GM21390 (cell line): ENCODE measurements at regions not wholly inside any gene's neighbourhood (a gene's known extent, or its start where the extent isn't known, plus 50 kb on each side); places are given as distances from the start of the nearest gene placed in this dataset.

Experiments
- ATAC-seq: cut with Tn5 transposase; IDR thresholded peaks from one replicate; pipeline ENCODE4 v1.9.1; 2021; ENCODE audit not compliant: unreplicated experiment

DNA sequence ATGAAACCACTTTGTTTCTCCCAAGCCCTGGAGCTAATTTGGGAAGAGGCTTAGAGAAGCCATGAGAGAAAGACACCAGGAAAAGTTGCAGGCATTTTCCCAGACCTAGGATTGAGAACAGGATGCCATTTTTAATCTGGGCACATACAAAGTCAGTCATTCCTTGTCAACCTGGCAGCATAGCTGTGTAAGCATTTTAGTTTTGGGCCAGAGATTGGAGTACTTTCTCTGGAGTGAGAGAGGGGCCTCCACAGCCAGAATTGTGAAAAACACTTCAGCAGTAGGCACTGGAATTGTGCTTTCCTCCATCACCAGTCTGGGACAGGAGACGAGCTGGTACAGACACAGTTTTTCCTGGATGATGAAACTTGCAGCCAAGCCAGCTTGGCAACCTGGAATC lies 390.3 kb upstream of the DMAC1 start:
- no peak for ATAC-seq

DNA sequence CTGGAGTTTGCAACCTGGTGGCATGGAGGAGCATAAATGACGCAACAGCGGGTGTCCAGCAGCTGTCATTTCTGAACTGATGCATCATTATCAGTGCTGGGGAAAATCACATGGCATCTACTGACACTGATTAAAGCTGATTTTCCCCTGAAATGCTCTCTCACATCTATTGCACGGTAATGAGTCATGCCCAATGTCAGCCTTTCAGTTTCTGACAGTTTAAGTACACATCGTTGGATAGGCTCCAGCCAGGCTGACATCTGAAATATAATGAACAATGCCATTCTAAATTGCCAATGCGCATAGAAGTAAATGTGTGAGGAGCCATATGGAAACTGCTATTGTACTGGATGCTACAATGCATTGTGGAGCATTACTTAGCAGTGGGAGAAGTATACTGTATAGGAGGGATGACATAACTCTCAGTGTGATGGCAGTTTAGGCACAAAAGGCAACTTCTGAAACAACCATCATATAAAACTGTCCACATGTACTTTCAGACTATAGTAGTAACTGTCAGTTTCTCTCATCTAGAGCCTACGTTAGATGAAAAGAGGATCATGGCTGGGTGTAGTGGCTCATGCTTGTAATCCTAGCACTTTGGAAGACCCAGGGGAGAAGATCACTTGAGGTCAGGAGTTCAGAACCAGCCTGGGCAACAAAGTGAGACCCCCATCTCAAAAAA lies 389.3 kb upstream of the DMAC1 start:
- no peak for ATAC-seq

DNA sequence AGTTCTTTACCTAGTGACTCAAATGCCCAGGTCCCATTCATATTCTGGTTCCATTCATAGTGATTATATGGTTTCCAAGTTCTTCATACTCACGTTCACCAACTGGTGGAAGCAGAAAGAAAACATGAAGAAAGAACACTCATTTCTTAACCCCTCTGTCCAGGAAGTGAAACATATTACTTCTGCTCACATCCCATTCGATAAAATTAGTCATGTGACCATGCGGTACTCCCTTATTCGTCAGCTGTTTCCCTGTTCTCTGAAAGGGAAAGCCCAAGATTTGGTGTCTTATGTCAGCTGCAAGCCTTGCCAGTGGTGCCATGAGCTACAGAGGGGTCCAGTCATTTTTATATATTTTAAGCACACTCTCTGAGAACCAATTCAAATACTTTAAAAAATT lies 387.0 kb upstream of the DMAC1 start:
- ATAC-seq = peak; percentile 64

DNA sequence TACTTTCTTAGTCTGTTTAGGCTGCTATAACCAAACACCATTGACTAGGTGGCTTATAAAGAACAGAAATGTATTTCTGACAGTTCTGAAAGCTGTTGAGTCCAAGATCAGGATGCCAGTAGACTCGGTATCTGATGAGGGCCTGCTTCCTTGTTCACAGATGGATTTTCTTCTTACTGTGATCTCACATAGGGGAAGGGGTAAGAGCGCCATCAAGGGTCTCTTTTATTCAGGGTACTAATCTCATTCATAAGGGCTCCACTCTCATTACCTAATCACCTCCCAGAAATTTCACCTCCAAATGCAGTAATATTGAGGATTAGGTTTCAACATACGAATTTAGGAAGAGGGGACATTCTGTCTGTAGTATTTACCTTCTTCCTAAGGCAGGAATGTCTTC lies 384.0 kb upstream of the DMAC1 start:
- ATAC-seq = no peak

DNA sequence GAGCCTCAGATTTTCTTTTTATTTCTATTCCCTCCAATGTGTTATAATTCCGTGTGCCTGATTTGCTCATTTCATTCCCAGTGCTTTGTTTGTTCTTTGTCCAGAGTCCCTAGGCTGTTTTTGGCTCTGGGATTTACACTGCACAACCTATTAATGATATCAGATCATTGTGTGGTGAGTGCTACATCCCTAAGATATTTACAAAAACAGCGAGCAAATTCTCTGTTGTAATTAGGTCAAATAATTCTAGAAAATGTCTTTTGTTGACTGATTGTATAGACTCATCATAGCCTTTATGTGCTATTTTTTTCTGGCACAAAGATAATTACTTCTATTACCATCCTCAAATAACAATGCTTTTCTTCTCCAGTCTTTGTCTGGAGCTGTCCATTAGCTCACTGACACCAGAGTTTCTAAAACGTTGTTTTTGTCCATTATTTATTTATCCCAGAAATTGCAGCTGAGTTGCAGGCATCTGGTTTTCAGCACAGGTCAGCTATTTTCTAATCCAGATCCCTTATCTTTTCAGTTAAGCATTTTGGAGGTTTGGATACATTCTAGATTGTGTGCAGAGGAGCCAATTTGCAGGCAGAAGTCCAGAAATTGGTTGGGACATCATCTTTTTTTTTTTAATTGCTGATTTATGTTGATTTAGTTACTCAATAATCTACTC lies 379.9 kb upstream of the DMAC1 start:
- ATAC-seq = no peak

DNA sequence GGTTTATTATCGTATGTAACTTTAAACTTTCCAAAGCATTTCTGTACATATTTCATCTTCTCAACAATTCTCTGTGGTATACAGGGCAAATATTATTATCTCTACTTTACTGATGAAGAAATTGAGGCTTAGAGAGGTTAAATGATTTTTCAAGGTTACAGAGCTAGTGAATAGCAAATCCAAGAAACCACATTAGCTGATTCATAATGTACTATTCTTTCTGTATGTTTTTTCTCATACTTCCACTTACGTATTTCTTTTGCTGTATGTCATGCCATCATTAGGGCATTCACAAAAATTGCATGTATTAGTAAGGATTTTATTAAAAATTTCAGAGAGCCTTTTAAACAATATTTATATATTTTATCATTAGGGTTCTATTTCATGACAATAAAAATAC lies 372.4 kb upstream of the DMAC1 start:
- no peak for ATAC-seq

DNA sequence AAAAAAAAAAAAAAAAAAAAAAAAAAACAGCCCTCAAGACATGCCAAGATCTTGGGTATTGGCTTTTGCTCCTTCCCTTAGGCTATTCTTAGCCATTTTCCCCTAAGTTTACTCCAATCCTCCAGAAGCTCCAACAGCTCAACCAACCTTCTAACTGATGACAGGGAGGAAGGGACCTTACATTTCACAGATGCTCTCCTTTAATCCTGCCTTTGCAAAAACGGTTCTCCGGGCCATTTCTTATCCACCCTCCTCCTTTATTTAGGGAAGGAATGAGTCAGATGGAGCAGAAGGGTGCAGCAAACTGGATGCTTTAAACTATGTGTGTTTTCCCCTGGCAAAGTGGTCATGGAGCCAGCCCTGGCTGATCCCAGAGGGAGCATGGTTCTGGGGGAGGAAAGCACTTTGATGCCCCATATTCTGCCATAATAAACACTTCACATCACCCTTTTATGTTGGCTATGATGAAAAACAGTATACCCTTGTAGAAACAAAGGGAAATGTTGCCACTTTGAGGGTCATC lies 369.4 kb upstream of the DMAC1 start:
- ATAC-seq = no peak

DNA sequence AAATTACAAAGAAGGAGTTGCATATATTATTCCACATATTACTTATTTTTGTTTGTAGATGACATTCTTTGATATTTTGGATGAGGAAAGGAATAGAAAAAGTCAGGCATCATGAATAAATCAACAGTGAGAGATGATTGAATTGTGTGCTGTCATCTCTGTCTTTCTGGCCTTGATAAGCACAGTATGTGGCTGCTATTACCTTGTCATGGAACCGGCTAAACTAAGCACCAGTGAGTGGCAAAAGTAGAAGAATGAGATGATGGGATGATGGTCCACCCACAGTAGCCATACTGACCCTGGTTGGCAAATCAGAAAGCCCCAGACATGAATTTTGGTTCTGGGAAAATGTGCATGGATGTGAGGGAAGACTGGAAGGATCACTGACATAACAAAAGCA lies 361.2 kb upstream of the DMAC1 start:
- no peak for ATAC-seq

DNA sequence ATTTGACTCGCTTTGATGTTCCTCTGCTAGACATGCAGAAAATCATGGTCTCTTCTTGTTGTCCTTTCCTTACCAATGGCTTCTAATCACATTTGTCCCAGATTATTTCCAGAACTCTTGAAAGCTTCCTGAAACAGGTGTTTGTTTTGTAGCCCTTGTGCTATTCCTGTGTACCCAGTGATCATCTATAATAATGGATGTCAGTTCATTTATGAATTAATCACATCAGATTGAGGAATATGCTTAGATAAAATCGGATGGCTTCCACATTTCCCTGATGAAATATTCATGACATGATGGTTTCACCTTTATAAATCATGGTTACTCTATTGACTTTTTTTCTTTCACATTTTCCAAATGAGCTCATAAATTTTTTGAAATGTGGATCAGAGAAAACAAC lies 359.0 kb upstream of the DMAC1 start:
- no peak for ATAC-seq

DNA sequence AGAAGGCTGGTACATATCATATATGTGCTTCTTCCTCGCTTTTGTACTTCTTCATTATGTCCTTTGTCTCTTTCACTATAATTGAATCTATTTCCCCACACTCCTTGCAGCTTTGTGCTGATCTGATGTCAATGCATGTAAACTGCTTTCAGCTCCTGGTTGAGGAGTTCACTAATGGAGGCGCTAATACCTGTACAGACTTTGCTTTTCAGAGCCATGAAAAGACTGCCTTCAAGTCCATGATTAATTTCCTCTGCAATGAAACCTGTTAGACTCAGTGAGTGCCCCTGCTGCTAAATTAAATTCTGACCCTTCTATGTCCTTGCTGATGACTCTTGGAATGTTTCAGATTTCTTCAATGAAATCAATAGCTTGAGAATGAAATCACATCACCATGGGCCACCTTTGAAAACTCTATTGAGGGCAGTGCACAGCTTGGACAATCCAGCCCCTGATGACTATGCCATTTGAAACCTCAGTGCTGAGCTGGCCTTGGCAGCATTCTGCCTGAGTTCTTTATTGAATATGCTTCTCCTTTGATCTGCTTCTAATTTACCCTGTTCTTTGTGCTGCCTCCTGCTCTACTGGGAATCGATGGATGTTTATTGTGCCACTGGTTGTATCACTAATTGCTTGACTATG lies 358.2 kb upstream of the DMAC1 start:
- ATAC-seq = no peak

DNA sequence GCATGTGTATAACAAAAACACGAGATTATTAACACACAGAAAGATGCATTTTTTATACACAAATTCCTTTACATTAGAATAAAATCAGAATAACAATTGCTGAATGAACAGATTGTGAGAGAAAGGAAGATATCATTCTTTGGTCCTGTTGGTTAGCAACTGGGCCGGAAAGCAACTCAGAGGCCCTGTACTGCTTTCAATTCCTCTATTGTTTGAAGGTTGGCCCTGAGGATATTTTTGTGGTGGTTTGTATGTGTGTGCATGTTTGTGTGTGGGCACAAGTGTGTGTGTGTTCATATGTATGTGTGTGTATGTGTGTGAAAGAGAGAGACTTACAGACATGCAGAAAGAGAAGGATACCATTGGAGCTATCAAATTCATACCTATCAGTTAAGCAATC lies 356.8 kb upstream of the DMAC1 start:
- no peak for ATAC-seq

DNA sequence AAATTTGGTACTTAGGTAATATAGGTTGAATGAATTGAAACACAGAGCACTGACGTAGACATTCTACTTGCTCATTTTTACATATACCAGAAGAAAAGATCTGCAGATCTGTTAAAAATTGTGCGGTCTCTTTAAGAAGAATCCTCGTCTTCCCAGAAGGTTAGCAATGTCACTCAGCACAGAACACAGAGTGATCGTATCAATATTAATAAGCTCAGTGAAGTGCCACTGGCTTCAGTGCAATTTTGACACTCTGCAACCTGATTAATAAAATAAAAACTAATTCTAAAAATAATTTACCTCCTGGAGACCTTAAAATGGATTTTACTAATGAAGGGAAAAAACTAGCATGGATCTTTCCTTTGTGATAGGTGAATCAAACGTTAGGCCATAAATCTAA lies 356.1 kb upstream of the DMAC1 start:
- ATAC-seq = no peak

DNA sequence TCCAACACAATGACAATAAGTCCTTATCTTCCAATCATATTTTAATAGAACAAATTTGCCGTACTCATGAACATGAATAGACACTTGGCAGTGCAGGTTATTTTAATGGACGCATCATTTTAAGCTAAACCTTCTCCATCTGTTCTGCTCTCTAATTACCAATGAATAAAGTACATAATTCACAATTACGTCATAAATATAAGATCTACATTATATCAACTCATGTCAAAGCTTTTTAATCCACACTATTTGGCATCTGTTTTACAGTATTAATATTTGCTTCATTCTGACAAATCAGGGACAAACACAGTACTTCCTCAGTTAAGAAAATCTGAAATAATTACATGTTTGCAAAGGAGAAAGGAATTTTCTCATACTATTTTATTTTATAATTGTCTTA lies 344.1 kb upstream of the DMAC1 start:
- no peak for ATAC-seq

DNA sequence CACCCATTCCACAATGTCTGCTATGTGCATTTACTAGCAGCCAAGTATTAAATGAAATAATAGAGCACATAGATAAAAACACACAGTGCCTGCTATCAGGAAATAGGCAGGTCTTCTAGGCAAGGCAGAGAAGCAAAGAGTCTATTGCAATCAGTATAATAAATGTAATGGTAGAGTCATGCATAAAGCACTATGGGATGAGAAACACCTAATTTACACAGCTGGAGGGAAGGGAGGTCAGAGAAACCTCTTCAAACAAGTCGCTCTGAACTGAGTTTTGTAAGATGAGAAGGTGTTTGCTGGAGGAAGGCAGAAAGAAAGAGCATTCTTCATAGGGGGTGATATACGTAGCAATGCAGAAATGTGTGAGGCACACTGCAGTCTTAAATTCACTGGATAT lies 341.0 kb upstream of the DMAC1 start:
- no peak for ATAC-seq

DNA sequence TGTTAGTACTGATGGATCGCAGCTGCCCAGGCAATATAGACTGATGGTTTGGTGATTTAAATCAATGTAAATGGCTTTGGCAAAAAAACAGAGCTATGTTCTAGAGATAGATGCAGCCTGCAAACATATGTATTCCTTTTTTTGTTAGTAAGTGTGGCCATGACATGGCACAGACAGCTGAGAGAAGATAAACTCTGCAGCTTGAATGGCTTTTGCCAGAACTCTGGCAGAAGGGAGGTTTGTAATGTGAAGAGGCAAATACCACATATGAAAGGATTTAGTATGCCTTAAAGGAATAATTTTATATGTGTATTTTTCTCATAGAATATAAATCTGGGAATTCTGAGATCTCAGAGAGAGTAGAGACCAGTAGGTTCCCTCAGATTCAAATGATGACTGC lies 340.2 kb upstream of the DMAC1 start:
- ATAC-seq = no peak

DNA sequence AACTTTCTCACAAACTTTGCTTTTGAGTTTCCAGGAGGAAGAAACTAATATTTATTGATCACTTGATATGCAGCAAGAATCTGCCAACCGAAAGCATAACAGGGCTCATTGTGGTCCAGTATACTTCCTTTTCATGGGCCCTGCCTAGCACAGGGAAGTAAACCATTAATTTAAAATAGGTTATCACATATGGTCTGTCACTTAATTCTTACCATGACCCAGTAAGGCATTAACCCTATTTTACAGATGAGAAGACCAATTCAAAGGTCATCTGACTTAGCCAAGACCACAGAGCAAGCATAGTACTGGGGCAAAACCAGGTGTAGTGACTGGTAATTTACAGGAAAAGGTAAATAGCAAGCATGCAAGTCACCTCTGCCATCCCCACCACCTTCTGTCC lies 336.9 kb upstream of the DMAC1 start:
- no peak for ATAC-seq

DNA sequence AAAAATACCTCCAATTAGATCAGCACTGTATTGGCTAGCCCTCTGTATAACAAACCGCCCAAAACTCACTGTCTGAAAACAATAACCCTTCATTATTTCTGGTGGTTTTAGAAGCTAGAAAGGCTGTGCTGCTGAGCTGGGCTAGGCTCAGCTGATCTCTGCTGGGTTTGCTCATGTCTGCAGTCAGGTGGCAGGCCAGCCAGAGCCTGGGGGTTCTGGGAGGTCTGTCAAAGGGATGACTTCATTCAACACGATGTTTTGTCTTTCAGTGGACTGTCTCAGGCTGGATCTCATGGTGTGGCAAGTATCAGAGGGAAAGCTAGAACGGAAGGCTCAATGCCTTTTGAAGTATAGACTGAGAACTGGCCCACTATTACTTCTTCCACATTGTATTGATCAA lies 335.1 kb upstream of the DMAC1 start:
- ATAC-seq = no peak

DNA sequence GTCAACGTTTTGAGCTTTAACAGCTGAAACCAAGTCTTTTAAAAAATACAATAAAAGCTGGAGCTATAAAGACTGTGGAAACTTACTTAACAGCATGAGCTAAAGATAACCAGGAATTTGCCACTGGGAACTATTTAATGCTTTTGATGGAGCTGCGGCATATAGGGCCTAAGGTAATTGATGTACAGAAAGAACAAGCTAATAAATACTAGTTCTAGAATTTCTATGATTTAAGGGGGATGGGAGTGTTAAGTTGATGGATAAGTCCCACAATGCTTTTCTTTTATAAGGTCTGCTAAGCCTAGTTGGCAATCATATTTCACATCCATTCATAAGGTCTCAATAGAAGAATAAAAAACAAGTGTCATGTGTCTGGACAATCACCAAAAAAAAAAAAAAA lies 334.0 kb upstream of the DMAC1 start:
- ATAC-seq = no peak

DNA sequence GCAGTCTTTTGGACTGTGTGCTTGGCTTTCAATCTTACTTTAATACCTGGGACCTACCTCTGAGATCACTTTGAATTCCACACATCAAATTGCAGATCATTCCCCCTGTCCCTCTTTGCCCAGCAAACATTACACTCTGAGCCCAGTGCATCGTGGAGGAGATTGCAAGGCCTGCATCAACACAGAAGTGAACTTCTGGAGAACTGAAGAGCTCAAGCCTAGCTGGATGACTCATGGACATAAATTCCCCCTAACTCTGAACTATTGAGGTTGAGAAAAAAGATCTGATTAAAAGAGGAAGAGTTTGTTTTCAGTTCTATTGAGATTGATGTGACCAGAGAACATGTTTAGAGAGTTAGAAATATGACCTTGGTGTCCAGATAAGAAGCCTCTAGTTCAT lies 316.0 kb upstream of the DMAC1 start:
- ATAC-seq = no peak

DNA sequence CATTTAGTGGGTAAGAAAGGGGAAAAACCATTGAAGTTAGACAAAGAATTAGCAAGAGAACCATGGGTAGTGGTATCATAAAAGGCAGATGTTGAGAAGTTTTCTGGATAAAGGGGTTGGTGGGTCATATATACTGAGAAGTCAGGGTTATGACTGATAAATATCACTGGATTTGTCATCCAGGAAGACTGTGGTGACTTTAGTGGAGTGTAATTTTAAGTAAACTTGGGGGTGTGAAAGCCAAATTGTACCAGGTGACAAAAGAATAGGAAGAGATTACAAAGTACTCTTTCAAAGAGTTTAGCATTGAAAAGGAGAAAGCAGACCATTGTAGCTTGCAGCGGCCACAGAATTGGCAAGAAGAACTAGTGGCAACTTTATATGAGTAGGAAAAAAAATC lies 315.2 kb upstream of the DMAC1 start:
- no peak for ATAC-seq

DNA sequence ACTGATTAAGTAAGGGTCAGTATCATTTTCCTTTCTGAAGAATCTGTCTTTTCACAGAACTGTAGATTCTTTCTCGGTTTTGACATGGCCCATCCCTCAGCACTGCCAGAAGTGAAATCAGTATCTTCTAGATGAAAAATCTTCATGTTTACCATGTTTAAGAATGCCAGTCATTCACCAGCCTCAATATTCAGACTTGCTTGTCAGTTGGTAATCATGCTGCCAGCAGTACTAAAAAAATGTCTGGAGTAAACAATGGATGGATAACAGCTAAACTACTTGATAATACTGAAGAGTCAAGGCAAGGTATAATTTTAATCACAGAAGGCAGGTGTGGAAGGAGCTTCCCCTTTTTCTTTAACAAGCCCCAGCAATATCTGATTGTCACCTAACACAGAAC lies 306.8 kb upstream of the DMAC1 start:
- no peak for ATAC-seq

DNA sequence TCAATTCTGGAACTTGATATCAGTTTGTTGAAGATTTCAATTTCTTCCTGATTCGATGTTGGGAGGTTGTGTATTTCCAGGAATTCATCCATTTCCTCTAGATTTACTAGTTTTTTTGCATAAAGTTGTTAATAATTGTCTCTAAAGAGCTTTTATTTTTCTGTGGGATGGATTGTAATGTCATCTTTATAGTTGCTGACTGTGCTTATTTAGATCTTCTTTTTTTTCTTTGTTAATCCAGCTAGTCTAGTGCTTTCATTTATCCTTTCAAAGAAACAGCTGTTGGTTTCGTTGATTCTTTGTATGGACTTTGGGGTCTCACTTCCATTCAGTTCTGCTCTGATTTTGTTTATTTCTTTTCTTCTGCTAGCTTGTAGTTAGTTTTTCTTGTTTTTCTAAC lies 302.0 kb upstream of the DMAC1 start:
- ATAC-seq = no peak
